NCI-H1092 (cell line): ENCODE measurements at regions not wholly inside any gene's neighbourhood (a gene's known extent, or its start where the extent isn't known, plus 50 kb on each side); places are given as distances from the start of the nearest gene placed in this dataset.

ENCODE experiments used
- DNase-seq: peaks from one replicate; lab custom pipeline; 2025; lab: John Stamatoyannopoulos, UW

DNA sequence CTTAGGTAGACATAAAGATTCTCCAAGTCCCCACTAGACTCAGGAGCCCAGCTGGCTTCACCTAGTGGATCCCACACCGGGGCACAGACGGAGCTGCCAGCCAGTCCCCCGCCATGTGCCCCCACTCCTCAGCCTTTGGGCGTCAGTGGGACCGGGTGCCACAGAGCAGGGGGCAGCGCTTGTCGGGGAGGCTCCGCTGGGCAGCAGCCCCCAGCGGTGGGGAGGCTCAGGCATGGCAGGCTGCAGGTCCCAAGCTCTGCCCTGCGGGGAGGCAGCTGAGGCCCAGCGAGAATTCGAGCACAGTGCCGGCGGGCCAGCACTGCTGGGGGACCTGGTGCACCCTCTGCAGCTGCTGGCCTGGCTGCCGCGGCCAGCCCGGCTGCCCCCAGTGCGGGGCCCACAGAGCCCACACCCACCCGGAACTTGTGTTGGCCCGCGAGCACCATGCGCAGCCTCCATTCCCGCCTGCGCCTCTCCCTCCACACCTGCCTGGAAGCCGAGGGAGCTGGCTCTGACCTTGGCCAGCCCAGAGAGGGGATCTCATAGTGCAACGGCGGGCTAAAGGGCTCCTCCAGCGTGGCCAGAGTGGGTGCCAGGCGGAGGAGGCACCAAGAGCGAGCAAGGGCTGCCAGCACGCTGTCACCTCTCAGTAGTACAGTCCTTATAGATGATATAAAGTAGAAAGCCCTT, 390.7 kb downstream of the PLK2 start:
- DNase-seq: no peak

DNA sequence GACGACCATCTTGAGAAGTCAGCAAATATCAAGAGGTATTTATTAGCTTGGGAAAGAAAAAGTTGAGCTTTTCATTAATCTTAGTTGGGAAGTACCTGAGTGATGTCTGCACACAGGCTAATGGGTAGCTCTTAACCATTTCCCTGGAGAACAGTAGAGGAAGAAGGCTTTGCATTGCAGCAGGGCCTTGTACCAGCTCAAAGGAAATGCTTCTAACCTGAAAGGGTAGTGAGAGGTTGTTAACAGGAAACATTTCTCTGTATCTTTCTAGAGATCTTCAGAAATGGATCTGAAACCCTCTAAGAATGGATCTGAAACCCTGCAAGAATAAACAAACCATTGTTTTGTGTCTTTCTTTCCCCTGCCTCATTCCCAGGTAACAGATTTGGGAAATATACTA, 393.3 kb downstream of the PLK2 start:
- no peak for DNase-seq

DNA sequence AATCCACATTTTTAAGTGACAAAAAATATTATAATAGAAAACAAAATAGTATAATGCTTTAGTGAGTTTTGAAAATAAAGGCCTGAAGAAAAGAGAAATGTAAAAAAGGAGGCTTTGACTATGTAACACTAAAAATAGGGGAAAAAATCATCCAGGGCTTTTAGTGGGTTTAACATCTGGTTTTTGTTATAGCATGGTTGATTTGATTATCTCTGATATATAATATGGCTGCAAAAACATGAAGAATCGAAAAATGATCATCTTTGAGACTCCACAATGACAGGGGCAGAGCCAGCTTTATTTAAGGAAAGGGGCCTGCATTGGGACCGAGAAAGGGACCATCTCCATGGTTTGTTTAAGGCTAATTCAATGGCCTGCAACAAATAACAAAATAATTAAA, 393.8 kb downstream of the PLK2 start:
- DNase-seq: no peak

DNA sequence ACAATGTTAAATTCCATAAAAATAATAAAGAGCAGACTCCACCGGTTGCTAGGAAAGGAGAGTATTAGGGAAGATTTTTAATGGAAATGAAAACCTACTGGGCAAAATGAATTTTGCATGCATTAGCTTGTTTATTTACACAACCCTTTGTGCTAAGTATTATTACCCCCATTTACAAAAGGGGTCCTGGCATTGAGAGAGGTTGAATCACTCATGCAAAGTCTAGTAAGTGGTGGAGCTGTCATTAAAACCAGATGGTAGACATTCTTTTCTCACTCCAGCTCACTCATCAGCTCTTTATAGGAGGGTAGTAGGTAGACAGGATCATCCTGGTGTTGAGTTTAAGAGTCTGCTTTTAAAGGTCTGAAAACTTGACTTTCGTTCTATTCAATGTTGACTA, 395.1 kb downstream of the PLK2 start:
- DNase-seq: no peak

DNA sequence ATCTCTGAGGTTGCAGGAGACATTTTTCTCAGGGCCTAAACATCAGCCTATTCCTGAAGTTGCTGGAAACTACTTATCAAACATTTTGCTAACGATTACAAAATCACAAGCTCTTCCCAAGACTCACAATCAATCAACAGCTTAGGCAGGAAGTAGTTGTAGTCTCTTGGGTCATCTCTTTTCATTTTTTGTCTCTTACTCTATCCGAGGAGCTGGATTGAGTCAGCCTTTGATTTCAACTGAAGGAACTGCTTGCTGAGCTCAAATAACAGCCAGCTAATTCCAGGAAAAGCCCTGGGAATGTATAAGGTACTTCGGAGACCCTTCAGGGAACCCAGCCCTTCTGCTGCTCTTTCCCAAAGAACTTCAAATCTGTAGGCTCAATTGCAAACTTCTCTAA, 398.9 kb downstream of the PLK2 start:
- no peak for DNase-seq

DNA sequence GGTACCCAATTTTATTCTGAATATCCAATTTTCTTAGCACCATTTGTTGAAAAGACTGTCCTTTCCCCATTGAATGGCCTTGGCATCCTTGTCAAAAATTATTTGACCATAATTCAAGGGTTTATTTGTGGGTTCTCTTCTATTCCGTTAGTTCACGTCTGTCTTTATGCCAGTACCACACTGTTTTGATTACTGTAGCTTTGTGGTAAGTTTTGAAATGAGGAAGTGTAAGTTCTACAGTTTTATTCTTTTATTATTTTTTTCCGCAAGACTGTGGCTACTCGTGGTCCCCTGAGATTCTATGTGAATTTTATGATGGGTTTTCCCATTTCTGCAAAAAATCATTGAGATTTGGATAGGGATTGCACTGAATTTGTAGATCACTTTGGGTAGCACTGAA, 402.6 kb downstream of the PLK2 start:
- no peak for DNase-seq

DNA sequence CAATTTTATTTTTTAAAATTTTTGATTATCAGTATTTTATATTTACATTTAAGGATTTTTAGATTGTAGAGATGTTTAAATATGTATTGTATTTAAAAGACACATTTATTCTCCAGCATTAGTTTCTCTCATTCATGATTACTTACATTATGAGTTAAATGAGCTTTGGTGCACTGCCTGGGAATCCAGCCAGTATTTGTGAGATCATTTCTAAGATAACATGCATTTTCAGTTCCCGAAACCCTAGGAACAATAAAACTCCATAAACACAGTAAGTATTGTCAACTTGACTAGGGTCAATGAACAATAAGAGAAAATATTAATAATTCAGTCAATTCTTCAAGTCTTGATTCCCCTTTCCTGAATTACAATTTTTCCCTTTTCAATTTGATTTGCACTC, 403.3 kb downstream of the PLK2 start:
- DNase-seq: no peak

DNA sequence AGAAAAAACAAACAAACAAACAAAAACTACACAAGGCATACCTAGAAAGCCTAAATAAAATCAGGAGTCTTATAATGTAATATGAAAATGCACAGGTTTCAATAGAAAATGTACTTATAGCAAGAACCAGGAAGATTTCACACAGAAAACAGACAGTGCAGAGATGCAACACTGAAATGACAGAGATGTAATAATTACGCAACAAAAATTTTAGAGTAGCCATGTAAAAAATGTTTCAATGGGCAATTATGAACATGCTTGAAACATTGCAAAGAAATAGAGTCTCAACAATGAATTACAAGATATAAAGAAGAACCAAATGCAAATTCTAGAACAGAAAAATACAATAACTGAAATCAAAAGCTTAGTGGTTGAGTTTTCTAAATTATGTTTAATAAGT, 405.9 kb downstream of the PLK2 start:
- DNase-seq: no peak

DNA sequence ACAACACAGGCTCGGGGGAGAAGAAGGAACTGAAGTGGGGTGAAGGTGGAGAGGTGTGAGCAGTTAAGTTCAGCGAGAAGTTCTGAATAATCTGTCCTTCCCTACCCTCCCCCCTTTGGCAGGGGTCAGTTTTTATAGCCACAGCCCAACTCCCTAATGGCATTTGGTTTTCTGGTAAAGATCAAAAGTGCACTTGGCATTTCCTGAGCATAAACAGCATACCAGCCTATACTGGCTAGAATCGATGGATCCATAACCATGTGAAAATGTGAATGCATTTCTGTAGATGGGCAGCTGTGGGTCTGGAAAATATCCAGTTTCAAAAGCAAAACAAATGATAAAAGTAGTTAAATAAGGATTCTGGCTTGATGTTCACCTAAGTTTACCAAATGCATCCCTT, 410.9 kb downstream of the PLK2 start:
- no peak for DNase-seq

DNA sequence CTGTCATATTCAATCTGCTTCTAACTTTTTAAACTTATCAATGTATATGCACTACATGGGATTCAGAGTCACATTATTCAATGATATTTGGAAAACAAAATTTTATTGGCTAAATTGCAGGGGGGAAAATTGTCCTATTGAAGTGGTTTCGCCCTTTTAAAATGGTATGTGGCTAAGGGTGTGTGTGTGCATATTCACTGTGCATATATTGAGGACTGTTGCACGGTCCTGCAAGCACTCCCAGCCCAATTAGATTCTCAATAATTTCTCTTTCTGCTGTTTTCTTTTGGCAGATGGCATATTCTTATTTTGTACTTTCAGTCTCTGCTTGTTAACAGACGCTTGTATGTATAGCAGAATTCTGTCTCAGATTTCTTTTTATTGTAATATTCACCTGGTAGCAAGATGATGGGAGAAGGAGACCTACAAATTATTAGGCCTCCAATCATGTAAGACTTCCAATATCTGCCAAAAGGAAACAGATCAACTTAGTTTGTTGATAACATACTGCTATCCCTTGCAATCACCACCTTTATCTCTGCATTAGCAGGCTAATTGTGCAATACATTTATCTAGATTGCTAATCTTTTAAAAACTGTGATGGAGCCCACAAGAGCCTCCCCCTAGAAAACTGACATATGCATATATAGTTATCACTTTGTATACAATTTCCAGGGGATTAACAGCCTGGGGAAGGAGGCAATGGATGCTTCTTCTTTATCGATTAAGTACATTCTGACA, 411.5 kb downstream of the PLK2 start:
- DNase-seq: no peak

DNA sequence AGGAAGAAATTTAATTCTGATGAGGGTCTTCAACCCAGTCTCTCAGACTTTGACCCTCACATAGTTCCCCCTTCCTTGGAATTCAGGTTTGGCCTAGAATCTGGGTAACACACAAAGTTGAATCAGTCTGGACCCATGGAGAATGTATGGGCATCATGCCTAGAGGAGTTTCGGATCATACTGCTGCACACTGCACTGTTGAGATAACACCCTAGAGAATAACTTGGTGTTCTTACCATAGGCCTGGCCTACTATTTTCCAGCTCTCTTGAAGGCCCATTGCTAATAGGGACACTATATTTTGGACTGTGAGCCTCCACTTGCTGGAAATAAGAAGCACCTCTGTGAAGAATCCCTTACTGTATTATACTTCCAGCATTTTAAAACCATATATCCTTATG, 413.5 kb downstream of the PLK2 start:
- no peak for DNase-seq

DNA sequence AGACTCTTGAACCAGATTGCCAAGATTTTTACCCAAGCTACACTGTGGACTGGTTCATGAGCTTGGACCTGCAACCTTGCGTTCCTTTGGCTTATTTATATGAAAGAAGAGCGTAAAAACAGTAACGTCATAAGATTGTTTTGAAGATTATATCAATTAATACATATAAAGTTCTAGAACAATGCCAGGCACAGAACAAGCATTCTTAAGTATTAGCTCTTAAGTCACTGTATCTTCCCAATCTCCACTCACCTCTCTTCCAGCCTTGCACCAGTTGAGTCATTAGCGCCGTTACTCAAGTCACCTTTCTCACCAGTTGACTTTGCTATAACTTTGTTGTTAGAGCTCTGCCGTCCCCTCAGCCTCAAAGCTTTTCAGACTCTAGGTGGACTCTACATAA, 415.7 kb downstream of the PLK2 start:
- no peak for DNase-seq

DNA sequence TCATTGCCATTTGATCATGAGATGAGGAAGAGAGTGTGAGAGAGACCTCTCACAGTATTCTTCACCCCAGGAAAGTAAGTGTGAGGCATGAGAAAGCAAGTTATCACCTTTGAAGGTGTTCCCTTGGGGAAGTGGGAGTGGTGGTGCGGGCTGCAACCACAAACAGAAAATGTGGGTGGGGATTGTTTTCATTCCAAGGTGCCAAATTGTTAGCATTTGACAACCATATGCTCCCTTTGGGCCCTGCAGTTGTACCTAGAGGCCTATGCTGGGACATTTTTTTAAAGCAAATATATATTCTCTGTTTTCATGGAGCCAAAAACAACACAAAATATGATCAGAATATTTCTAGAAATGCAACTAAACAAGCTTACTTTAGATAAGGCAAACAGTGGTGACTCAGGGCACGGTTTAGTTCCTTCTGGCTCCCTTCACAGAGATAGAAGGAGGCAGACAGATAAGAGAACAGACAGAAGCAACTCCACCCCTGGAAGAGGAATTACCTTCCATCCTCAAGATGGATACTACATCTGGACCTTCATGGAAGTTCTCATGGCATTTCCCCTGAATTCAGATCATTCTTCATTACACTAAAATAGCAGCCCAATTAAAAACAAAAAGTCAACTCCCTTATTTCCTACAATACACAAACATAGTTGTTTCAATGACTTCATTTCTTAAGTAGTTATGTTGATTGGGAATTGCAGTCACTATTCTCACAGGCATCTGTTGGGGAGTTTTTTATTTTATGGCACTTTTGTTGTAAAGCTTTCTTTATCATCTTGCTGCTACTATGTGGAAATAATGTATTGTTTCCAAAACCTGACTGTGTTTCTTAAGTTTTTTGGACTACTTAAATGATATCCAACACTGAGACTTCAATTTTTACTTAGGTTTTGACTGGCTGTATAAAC, 416.6 kb downstream of the PLK2 start:
- no peak for DNase-seq

DNA sequence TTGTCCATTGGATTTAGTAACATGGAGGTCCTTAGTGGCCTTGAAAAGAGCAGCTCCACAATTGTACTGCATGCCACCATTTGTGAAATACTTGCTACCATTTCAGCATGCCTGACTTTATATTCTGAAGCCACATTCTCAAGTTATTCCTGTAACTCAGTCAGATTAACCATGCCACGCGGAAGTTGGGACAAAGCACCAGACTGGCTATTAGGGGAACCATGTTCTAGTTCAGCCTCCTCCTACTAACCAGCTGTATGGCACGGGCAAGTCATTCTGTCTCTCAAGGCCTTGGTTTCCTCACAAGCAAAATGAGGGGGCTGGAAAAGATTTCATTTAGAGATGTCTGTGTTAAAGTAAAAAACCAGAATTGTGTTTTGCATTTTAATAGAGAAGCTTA, 418.0 kb downstream of the PLK2 start:
- DNase-seq: no peak

DNA sequence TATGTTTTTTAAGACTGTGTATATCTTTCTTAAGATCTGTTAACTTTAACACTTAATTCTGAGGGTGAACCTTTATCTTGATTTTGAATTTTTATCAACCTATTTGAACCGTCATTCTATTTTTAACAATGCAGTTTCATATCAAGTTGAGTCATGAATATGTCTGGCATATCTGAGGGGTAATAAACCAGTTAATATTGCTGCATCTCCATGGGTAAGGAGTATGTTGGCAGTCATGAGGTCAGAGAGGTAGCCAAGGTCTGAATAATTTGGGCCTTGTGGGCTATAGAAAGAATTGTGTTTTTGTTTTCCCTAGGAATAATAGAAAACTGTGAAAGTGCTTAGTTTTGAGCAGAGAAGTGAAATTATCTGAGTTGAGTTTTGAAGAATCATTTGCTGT, 419.0 kb downstream of the PLK2 start:
- DNase-seq: no peak

DNA sequence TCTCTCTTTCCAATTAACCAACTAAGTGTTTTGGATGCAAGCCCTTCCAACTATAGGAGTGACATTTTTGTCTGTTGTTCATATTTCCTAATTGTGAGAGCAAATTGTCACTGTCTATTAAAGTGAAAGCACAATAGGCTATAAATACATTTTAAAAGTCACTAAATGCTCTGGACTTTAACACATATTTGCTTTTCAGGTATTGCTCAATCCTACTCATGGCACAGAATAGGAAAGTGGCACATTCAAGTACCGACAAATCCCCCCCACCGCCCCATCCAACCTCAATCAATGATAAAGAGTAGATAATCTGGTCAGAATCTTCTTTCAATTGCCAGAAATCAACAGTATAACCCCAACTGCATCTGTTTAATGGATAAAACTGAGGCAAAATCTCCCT, 419.8 kb downstream of the PLK2 start:
- no peak for DNase-seq

DNA sequence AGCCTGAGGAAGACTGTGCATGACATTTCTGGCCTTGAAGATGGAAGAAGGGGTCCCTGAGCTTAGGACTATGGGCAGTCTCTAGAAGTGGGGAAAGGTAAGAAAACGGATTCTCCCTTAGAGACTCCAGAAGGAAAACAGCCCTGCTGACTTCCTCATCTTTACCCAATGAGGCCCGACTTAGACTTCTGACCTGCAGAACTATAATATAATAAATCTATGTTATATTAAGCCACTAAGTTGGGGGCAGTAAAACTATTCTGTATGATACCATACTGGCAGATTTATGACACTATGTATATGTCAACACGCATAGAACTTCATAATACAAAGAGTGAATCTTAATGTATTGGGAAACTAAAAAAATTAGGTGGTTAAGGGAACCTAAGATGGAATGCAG, 422.0 kb downstream of the PLK2 start:
- no peak for DNase-seq

DNA sequence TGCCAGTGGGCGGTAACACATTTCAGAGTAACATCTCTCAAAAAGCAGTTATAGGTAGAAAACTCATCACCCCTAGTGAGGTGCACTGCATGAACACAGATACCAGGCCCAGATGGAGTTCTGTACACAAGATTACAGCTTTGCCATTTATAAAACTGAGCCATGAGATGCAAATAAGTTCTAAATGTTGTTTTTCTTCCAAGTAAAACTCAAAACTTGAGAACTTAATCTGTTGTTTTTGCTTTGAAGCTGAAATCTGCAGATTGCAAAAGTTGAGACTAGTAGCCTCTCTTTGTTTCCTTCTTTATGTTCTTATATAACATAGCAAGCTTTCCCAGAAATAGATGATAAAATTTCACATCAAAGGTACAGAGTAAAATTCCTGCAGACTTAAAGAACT, 434.1 kb downstream of the PLK2 start:
- DNase-seq: no peak

DNA sequence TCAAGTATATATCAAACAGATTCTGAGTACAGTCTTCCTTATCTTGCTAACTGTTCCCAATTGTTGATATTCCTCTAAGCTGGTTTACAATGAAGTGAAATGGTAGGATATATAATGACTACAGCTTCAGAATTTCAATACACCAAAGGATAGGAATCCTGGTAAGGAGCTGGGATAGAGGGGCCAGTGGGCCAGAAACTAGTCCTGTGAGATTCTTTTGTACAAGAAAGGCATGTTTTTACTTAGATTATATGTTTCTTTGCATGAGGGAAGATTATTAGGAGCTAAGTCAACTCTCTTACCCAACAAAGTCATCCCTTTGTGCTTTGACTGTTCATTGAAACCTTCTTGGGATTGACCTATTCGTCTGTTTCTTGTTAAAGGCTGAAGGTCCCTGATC, 435.7 kb downstream of the PLK2 start:
- no peak for DNase-seq

DNA sequence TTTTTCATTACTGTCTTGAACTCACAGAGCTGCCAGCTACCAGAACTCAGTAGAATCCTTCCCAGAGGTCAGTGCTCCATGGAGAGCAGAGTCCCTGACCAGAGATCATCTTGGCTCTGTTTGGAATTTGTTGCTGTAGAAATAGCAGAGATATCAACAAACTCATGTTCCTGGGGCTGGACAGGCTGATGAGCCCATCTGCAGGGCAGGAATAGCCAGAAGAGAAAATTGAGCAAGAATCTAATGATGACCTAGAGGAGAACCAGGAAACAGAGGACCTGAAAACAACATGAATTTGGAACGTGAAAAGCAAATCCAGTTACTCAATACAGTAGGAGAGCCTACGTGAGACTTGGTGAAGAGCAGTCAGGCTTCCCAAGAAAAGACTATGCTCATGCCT, 437.8 kb downstream of the PLK2 start:
- DNase-seq: no peak

DNA sequence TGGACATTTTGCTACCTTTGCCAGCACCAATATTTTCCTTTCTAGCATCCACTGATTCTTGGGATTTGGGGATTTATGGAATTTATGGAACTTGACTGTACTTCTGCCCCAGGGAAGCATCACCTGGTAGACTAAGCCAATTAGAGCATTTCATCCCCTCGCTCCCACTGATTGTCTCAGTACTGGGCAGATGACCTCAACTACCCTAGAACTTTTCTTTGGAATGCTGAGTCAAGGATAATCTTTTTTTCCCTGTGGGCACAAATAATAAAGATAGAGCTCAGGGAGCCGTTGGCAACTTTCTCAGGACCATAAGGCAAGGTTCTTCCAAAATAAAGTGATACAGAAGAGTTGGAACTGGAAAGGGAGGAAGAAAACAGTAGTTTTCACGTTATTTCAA, 438.4 kb downstream of the PLK2 start:
- no peak for DNase-seq

DNA sequence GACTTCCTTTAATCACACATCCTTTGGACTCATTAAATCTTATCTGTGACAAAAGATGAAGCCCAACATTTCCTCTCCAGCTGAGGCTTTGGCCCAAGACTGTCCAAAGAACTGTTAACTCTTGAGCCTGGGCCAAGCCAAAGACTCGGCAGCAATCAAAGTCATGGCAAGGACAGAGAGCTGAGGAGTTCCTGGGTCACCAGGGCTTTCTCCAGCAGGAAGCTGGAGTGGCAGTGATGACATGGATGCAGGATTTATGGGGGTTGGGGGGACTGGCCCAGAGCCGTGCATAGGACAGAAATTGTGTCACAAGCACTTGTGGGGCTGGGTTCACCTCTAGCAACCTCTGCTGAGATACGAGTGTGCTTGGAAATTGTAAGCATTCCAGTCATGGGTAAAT, 440.3 kb downstream of the PLK2 start:
- DNase-seq: no peak

DNA sequence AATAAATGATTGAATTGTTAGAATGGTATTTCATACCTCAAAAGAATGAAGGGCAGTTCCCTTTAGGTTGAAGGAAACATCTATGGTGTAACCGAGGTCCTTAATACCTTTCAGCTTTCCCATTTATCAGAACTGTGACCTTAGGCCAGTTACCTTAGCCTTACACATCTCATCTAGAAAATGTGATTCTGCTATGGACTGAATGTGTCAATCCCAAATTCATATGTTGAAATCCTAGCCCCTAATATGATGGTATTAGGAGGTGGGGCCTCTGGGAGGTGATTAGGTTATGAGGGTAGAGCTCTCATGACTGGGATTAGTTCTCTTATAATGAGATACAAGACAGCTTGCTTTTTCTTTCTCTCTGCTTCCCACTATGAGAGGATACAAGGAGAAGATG, 441.9 kb downstream of the PLK2 start:
- no peak for DNase-seq
